ENCODE measurements at regions not wholly inside any gene's neighbourhood (a gene's known extent, or its start where the extent isn't known, plus 50 kb on each side); places are given as distances from the start of the nearest gene placed in this dataset.
A peak's percentile ranks its signal among the peaks of the same experiment; 100 is the strongest.
"Not testable (repeated sequence)": the region's sequence is repeated elsewhere in the genome, so short reads cannot be mapped to it uniquely, and the experiment has no call there.

DNA sequence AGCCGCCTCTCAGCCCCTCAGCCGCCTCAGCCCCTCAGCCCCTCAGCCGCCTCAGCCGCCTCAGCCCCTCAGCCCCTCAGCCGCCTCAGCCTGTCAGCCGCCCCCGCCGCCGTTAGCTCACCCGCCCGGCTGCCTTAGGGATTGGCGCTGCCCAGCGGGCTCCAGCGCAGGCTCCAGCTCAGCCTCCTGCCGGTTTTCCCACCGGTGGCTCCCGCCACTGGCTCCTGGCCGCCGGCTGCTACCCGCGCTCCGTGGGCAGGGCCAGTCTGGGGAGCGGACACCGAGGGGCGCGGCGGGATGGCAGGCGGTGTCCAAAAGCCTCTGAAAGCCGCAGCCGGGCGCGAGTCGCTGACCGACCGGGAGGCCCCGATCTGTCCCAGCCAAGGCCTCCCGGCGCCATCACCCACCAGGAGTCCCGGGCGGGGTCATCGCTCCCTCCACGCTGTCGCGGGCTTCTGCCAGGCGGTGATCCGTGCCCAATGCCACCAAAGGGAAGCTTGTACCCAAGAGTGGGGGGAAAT is 1532.7 kb downstream of the REEP3 start:
- intact Hi-C loops (cut with micrococcal nuclease; ENCODE audit: unreplicated experiment); H3K27me3 ChIP-seq (replicated peaks; ENCODE audit: control insufficient read depth, insufficient read depth, low read length); H3K36me3 Mint-ChIP-seq (ENCODE audit: insufficient read depth, unreplicated experiment); POLR2A ChIA-PET; DNase-seq; H3K4me1 ChIP-seq; H3K27me3 Mint-ChIP-seq (ENCODE audit: insufficient read depth, unreplicated experiment); H3K4me3 ChIP-seq (ENCODE audit: low read depth, low read length); H3K9me3 ChIP-seq; H3K4me3 Mint-ChIP-seq (ENCODE audit: unreplicated experiment); H3K4me1 Mint-ChIP-seq (ENCODE audit: low read depth, unreplicated experiment); H3K36me3 ChIP-seq (ENCODE audit: control insufficient read depth, insufficient read depth, low read length); CTCF ChIA-PET; H3K27ac Mint-ChIP-seq (ENCODE audit: unreplicated experiment); BruUV-seq (replicated peaks): not testable (repeated sequence)
- peaks cover 10% of the 10 kb centered on the region for H3K9me3 Mint-ChIP-seq (ENCODE audit: unreplicated experiment)

DNA sequence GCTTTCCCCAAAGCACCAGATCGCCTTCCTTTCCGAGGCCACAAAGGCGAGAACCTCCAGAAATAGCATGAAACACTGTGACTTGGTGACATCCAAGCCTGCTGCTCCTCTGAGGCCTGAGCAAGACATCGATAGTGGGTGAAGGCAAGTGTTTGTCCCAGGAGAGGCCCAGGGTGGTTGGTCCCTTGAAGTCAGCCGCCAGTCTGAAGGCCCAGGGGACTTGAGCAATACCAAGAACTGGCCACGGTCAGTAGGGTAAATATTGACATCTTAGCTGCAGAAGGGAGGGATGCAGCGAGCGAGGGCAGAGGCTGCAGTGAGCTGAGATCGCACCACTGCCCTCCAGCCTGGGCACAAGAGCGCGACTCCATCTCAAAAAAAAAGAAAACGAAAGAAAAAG is 1533.5 kb downstream of the REEP3 start:
- H3K27ac Mint-ChIP-seq (ENCODE audit: unreplicated experiment); intact Hi-C loops (cut with micrococcal nuclease; ENCODE audit: unreplicated experiment); H3K4me1 Mint-ChIP-seq (ENCODE audit: low read depth, unreplicated experiment); H3K9me3 ChIP-seq; BruUV-seq (replicated peaks); CTCF ChIA-PET; H3K27me3 ChIP-seq (replicated peaks; ENCODE audit: control insufficient read depth, insufficient read depth, low read length); H3K4me1 ChIP-seq; H3K36me3 ChIP-seq (ENCODE audit: control insufficient read depth, insufficient read depth, low read length); H3K4me3 ChIP-seq (ENCODE audit: low read depth, low read length); DNase-seq; H3K36me3 Mint-ChIP-seq (ENCODE audit: insufficient read depth, unreplicated experiment); POLR2A ChIA-PET; H3K4me3 Mint-ChIP-seq (ENCODE audit: unreplicated experiment); H3K27me3 Mint-ChIP-seq (ENCODE audit: insufficient read depth, unreplicated experiment): not testable (repeated sequence)
- peaks cover 10% of the 10 kb centered on the region for H3K9me3 Mint-ChIP-seq (ENCODE audit: unreplicated experiment)

DNA sequence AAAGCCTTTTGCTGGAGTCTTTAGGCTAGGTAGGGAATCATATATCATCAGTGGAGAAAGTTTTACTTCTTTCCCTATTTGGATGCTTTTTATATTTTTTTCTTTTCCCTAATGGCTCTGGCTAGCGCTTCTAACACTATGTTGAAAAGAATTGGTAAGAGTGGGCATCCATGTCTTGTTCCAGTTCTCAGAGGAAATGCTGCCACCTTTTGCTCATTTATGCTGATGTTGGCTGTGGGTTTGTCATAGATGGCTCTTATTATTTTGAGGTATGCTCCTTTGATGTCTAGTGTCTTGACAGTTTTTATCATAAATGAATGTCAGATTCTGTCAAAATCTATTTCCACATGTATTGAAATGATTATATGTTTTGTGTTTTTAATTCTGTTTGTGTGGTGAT is 1544.1 kb downstream of the REEP3 start:
- CTCF ChIA-PET, result no interaction called here
- Histone ChIP-seq H3K4me1 (no peaks in the 10 kb centered on the region), H3K9me3 (no peaks in the 10 kb centered on the region), H3K27me3 (replicated peaks; ENCODE audit: control insufficient read depth, insufficient read depth, low read length) (no peaks in the 10 kb centered on the region), H3K4me3 (ENCODE audit: low read depth, low read length) (no peak overlapping the region), H3K36me3 (ENCODE audit: control insufficient read depth, insufficient read depth, low read length) (no peaks in the 10 kb centered on the region)
- Mint-ChIP-seq H3K4me1 (ENCODE audit: low read depth, unreplicated experiment) (no peaks in the 10 kb centered on the region), H3K36me3 (ENCODE audit: insufficient read depth, unreplicated experiment) (no peaks in the 10 kb centered on the region), H3K4me3 (ENCODE audit: unreplicated experiment) (no peak overlapping the region), H3K27ac (ENCODE audit: unreplicated experiment) (no peak overlapping the region), H3K27me3 (ENCODE audit: insufficient read depth, unreplicated experiment) (no peaks in the 10 kb centered on the region), H3K9me3 (ENCODE audit: unreplicated experiment) (no peaks in the 10 kb centered on the region)
- intact Hi-C loops (cut with micrococcal nuclease; ENCODE audit: unreplicated experiment), result loop anchor here (1.0 to 2.0 kb wide), 4 partner anchors 86 to 634 kb away; no protein-coding TSS in a partner anchor
- peak in 1 of 2 experiments; percentile 46 for DNase-seq
- no TSS peak for BruUV-seq (replicated peaks)
- POLR2A ChIA-PET, result no interaction called here
- peak; percentile 18 to 37 for TF ChIP-seq CTCF (IDR thresholded peaks at IDR 0.05; ENCODE audit: insufficient read depth in 1 of 2, low read depth in 1 of 2, low read length in 1 of 2, severe bottlenecking in 1 of 2, unreplicated experiment in 1 of 2)

GRCh38 chr10:65083222-65083621 is 1562.0 kb downstream of the REEP3 start:
- no peak for DNase-seq
- no peaks in the 10 kb centered on the region for H3K36me3 ChIP-seq (ENCODE audit: control insufficient read depth, insufficient read depth, low read length)
- H3K9me3 Mint-ChIP-seq (ENCODE audit: unreplicated experiment), result peaks cover 57% of the 10 kb centered on the region
- no peaks in the 10 kb centered on the region for H3K27me3 Mint-ChIP-seq (ENCODE audit: insufficient read depth, unreplicated experiment)
- no peaks in the 10 kb centered on the region for H3K4me1 Mint-ChIP-seq (ENCODE audit: low read depth, unreplicated experiment)
- H3K4me3 ChIP-seq (ENCODE audit: low read depth, low read length), result no peak overlapping the region
- H3K4me1 ChIP-seq, result no peaks in the 10 kb centered on the region
- POLR2A ChIA-PET, result no interaction called here
- H3K27ac Mint-ChIP-seq (ENCODE audit: unreplicated experiment), result no peak overlapping the region
- no peaks in the 10 kb centered on the region for H3K36me3 Mint-ChIP-seq (ENCODE audit: insufficient read depth, unreplicated experiment)
- intact Hi-C loops (cut with micrococcal nuclease; ENCODE audit: unreplicated experiment), result no loop called here
- CTCF ChIA-PET, result no interaction called here
- no TSS peak for BruUV-seq (replicated peaks)
- no peaks in the 10 kb centered on the region for H3K27me3 ChIP-seq (replicated peaks; ENCODE audit: control insufficient read depth, insufficient read depth, low read length)
- peaks cover 21% of the 10 kb centered on the region for H3K9me3 ChIP-seq
- TF ChIP-seq CTCF (IDR thresholded peaks at IDR 0.05; ENCODE audit: insufficient read depth in 1 of 2, low read depth in 1 of 2, low read length in 1 of 2, severe bottlenecking in 1 of 2, unreplicated experiment in 1 of 2), result no peak
- H3K4me3 Mint-ChIP-seq (ENCODE audit: unreplicated experiment), result no peak overlapping the region

Data from Caco-2 (cell line).